Small intestine (tissue), 7 donors: ENCODE measurements at regions not wholly inside any gene's neighbourhood (a gene's known extent, or its start where the extent isn't known, plus 50 kb on each side); places are given as distances from the start of the nearest gene placed in this dataset.

ENCODE experiments used
- DNase-seq, 2 donors: peaks; one replicate each; pipeline versions ENCODE4 v3.0.0 to v3.0.0-alpha.2; 2013
- FAIRE-seq: peaks from 2 replicates; lab custom pipeline; 2012; peaks lifted over from hg19 to GRCh38; lab: Jason Lieb, UNC
- H3K27ac ChIP-seq, 3 donors: one replicate each; pipeline ENCODE4 v1.5.1; 2013; ENCODE audit warnings: low read length in 2 of 3, mild to moderate bottlenecking in 2 of 3, control low read depth in 1 of 3, inconsistent platforms in 1 of 3, low read depth in 1 of 3, moderate library complexity in 1 of 3
- H3K27me3 ChIP-seq, 3 donors: one replicate each; pipeline ENCODE4 v1.6.1; 2013; ENCODE audit warnings: low read length in 3 of 3, inconsistent platforms in 1 of 3; ENCODE audit not compliant: control insufficient read depth in 3 of 3, insufficient read depth in 3 of 3
- H3K36me3 ChIP-seq, 3 donors: one replicate each; pipeline ENCODE4 v1.6.1; 2013; ENCODE audit warnings: low read length in 3 of 3, inconsistent platforms in 1 of 3, low read depth in 1 of 3, mild to moderate bottlenecking in 1 of 3, moderate library complexity in 1 of 3; ENCODE audit not compliant: control insufficient read depth in 3 of 3, insufficient read depth in 2 of 3
- H3K4me1 ChIP-seq, 3 donors: one replicate each; pipeline ENCODE4 v1.6.1; 2013; ENCODE audit warnings: low read length in 2 of 3, inconsistent platforms in 1 of 3, low read depth in 1 of 3, mild to moderate bottlenecking in 1 of 3, moderate library complexity in 1 of 3; ENCODE audit not compliant: control insufficient read depth in 3 of 3, insufficient read depth in 2 of 3
- H3K4me3 ChIP-seq, 3 donors: one replicate each; pipeline ENCODE4 v1.5.1; 2013; ENCODE audit warnings: low read length in 3 of 3, control low read depth in 1 of 3, inconsistent platforms in 1 of 3, low read depth in 1 of 3, mild to moderate bottlenecking in 1 of 3, moderate library complexity in 1 of 3
- H3K9me3 ChIP-seq, 2 donors: one replicate each; pipeline ENCODE4 v1.6.1; 2013; ENCODE audit warnings: low read depth in 1 of 2, low read length in 1 of 2; ENCODE audit not compliant: control insufficient read depth in 2 of 2, insufficient read depth in 1 of 2
- WGBS, 3 donors: extraction: QIAGEN DNeasy Blood & Tissue Kit; methylation state at CpG; one replicate each; pipeline ENCODE4 v1.1.7; 2013; 5-methylcytosine and 5-hydroxymethylcytosine counted together
- donor health status: healthy with polysubstance abuse.
- donor health status: control.
- donor health status: control.
- donor health status: Bipolar disorder and iron deficiency.
- donor health status: healthy.

GRCh38 chr21:16979574-16979973, 533.3 kb upstream of the CXADR start:
- no peaks in the 10 kb centered on the region for H3K36me3 ChIP-seq
- FAIRE-seq: no peak
- WGBS, 3 donors: 89 to 90% (median 90%) methylated on average over 3 of the region's 3 CpGs
- no peaks in the 10 kb centered on the region for H3K27me3 ChIP-seq
- no peak overlapping the region for H3K27ac ChIP-seq
- no peak overlapping the region for H3K4me3 ChIP-seq
- H3K9me3 ChIP-seq: no peaks in the 10 kb centered on the region
- H3K4me1 ChIP-seq: no peaks in the 10 kb centered on the region
- no peak for DNase-seq

- no peak for FAIRE-seq
- H3K27me3 ChIP-seq: no peaks in the 10 kb centered on the region
- no peak overlapping the region for H3K27ac ChIP-seq
- no peaks in the 10 kb centered on the region for H3K9me3 ChIP-seq
- no peaks in the 10 kb centered on the region for H3K36me3 ChIP-seq
- H3K4me3 ChIP-seq: no peak overlapping the region
- H3K4me1 ChIP-seq: no peaks in the 10 kb centered on the region
- no peak for DNase-seq
These were observed 529.4 kb upstream of the CXADR start for GRCh38 chr21:16983420-16983819.

- FAIRE-seq: no peak
- WGBS, 3 donors: 86 to 88% (median 86%) methylated on average over 3 of the region's 3 CpGs
- Histone ChIP-seq H3K36me3 (no peaks in the 10 kb centered on the region), H3K9me3 (peaks cover 0 to 2% of the 10 kb centered on the region in 2 donors), H3K27me3 (no peaks in the 10 kb centered on the region), H3K4me3 (no peak overlapping the region), H3K27ac (no peak overlapping the region), H3K4me1 (no peaks in the 10 kb centered on the region)
- no peak for DNase-seq
These were observed 520.4 kb upstream of the CXADR start for GRCh38 chr21:16992448-16992847.

GRCh38 chr21:16993416-16994038, 519.3 kb upstream of the CXADR start:
- Histone ChIP-seq H3K9me3 (peaks cover 0 to 2% of the 10 kb centered on the region in 2 donors), H3K36me3 (no peaks in the 10 kb centered on the region), H3K4me1 (no peaks in the 10 kb centered on the region), H3K27ac (no peak overlapping the region), H3K27me3 (no peaks in the 10 kb centered on the region), H3K4me3 (no peak overlapping the region)
- DNase-seq (no peak), FAIRE-seq (no peak)
- 83 to 97% (median 89%) methylated on average over 3 of the region's 3 CpGs for WGBS, 3 donors

- Histone ChIP-seq H3K9me3 (no peaks in the 10 kb centered on the region), H3K36me3 (no peaks in the 10 kb centered on the region), H3K27ac (no peak overlapping the region), H3K4me1 (no peaks in the 10 kb centered on the region), H3K4me3 (no peak overlapping the region), H3K27me3 (no peaks in the 10 kb centered on the region)
- FAIRE-seq (no peak), DNase-seq (no peak)
- 71 to 82% (median 76%) methylated on average over 4 of the region's 4 CpGs for WGBS, 3 donors
These were observed 510.1 kb upstream of the CXADR start for GRCh38 chr21:17002594-17003257.

- 76 to 84% (median 77%) methylated on average over 1 of the region's 1 CpG for WGBS, 3 donors
- Histone ChIP-seq H3K36me3 (no peaks in the 10 kb centered on the region), H3K9me3 (no peaks in the 10 kb centered on the region), H3K4me3 (no peak overlapping the region), H3K4me1 (no peaks in the 10 kb centered on the region), H3K27me3 (no peaks in the 10 kb centered on the region), H3K27ac (no peak overlapping the region)
- no peak for FAIRE-seq
- no peak for DNase-seq
These were observed 509.6 kb upstream of the CXADR start for GRCh38 chr21:17003258-17003615.

- Histone ChIP-seq H3K9me3 (no peaks in the 10 kb centered on the region), H3K27ac (no peak overlapping the region), H3K4me3 (no peak overlapping the region), H3K36me3 (no peaks in the 10 kb centered on the region), H3K4me1 (no peaks in the 10 kb centered on the region), H3K27me3 (no peaks in the 10 kb centered on the region)
- FAIRE-seq (no peak), DNase-seq (no peak)
- WGBS, 3 donors: 42 to 74% (median 52%) methylated on average over 3 of the region's 3 CpGs
These were observed 509.0 kb upstream of the CXADR start for GRCh38 chr21:17003763-17004373.

GRCh38 chr21:17032141-17032655, 480.6 kb upstream of the CXADR start:
- H3K4me1 ChIP-seq: no peaks in the 10 kb centered on the region
- DNase-seq (no peak), FAIRE-seq (no peak)
- H3K4me3 ChIP-seq: no peak overlapping the region
- H3K36me3 ChIP-seq: no peaks in the 10 kb centered on the region
- peaks cover 2 to 4% of the 10 kb centered on the region in 2 donors for H3K9me3 ChIP-seq
- H3K27ac ChIP-seq: no peak overlapping the region
- no peaks in the 10 kb centered on the region for H3K27me3 ChIP-seq
- WGBS, 3 donors: 28 to 55% (median 29%) methylated on average over 2 of the region's 2 CpGs
